Upper lobe of right lung (tissue), 1 donor: ENCODE measurements at regions not wholly inside any gene's neighbourhood (a gene's known extent, or its start where the extent isn't known, plus 50 kb on each side); places are given as distances from the start of the nearest gene placed in this dataset.
A peak's percentile ranks its signal among the peaks of the same experiment; 100 is the strongest.

Experiments
- ATAC-seq: fragments of 200-7000 bp; cut with Tn5 transposase; one replicate; pipeline ENCODE4 v1.9.1; 2020; ENCODE audit warnings: mild to moderate bottlenecking, moderate library complexity
- DNase-seq: peaks from one replicate; pipeline ENCODE4 v3.0.0-alpha.2; 2020
- H3K27ac ChIP-seq: fragments of 200-600 bp; one replicate; pipeline ENCODE4 v1.8.0; 2022
- H3K27me3 ChIP-seq: fragments of 200-600 bp; one replicate; pipeline ENCODE4 v1.8.0; 2022; ENCODE audit warnings: mild to moderate bottlenecking
- H3K36me3 ChIP-seq: fragments of 200-600 bp; one replicate; pipeline ENCODE4 v1.8.0; 2022
- H3K4me1 ChIP-seq: fragments of 200-600 bp; one replicate; pipeline ENCODE4 v1.8.0; 2022
- H3K4me3 ChIP-seq: fragments of 200-600 bp; one replicate; pipeline ENCODE4 v1.8.0; 2022; ENCODE audit warnings: mild to moderate bottlenecking
- H3K9me3 ChIP-seq: fragments of 200-600 bp; one replicate; pipeline ENCODE4 v1.8.0; 2022
- intact Hi-C: fragments of 100-400 bp; cut with DNase I; formaldehyde crosslinking; loops from one replicate; pipeline ENCODE4 v1.11.0; 2022
- TF ChIP-seq, protein P1 (sequence below): fragments of 200-600 bp; IDR thresholded peaks from one replicate; pipeline ENCODE4 v1.8.0; 2022; ENCODE audit warnings: antibody characterized with exemption
- donor health status: DM: no; HTN: yes; CAD: no; lungs with severe emphysema.

DNA sequence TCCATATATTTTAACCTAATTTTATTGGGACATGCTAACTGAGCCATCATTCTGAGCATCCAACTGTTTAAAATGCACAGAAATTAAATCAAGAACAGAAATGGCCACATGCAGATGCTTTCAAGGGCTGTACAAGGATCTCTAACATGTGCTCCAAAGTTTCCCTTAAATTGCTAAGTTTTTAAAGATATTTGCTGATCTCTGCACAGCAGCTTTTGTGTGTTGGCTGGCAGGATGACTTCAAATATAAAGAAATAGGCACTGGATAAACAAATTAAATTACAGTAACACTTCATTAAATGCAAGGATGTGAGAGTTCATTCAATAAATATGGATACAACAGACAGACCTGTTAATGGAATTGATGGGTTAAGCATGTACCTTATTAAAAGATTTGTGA lies 148.0 kb upstream of the MEOX2 start:
- Histone ChIP-seq H3K27ac (no peak overlapping the region), H3K27me3 (no peaks in the 10 kb centered on the region), H3K9me3 (no peaks in the 10 kb centered on the region), H3K4me3 (no peak overlapping the region), H3K36me3 (no peaks in the 10 kb centered on the region), H3K4me1 (peaks cover 5% of the 10 kb centered on the region)
- ATAC-seq, result no peak
- DNase-seq, result no peak
- TF ChIP-seq, protein P1, sequence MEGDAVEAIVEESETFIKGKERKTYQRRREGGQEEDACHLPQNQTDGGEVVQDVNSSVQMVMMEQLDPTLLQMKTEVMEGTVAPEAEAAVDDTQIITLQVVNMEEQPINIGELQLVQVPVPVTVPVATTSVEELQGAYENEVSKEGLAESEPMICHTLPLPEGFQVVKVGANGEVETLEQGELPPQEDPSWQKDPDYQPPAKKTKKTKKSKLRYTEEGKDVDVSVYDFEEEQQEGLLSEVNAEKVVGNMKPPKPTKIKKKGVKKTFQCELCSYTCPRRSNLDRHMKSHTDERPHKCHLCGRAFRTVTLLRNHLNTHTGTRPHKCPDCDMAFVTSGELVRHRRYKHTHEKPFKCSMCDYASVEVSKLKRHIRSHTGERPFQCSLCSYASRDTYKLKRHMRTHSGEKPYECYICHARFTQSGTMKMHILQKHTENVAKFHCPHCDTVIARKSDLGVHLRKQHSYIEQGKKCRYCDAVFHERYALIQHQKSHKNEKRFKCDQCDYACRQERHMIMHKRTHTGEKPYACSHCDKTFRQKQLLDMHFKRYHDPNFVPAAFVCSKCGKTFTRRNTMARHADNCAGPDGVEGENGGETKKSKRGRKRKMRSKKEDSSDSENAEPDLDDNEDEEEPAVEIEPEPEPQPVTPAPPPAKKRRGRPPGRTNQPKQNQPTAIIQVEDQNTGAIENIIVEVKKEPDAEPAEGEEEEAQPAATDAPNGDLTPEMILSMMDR, result no peak
- intact Hi-C loops, result no loop called here

DNA sequence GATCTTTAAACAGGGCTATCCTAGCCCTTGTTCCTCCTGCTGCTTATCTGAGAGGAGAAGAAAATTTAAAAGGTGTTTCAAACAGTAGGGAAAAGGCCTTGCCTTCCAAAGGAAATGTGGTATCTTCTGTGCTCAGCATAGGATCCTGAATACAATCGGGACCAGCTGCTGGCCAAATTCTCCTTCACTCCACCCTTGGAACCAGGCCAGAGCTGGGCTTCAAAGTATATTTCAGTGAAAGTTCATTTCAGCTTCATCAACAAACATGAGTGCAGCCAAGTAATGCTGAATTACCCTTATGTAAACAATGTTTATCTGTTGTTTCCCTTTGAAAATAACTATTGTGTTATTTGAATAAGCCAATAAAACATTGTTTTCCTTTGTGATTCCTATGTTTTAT lies 146.5 kb upstream of the MEOX2 start:
- DNase-seq, result no peak
- TF ChIP-seq, protein P1, result no peak
- no peak for ATAC-seq
- intact Hi-C loops, result no loop called here
- no peak overlapping the region for H3K4me3 ChIP-seq
- H3K4me1 ChIP-seq, result no peaks in the 10 kb centered on the region
- no peaks in the 10 kb centered on the region for H3K27me3 ChIP-seq
- H3K27ac ChIP-seq, result no peak overlapping the region
- no peaks in the 10 kb centered on the region for H3K36me3 ChIP-seq
- H3K9me3 ChIP-seq, result no peaks in the 10 kb centered on the region

DNA sequence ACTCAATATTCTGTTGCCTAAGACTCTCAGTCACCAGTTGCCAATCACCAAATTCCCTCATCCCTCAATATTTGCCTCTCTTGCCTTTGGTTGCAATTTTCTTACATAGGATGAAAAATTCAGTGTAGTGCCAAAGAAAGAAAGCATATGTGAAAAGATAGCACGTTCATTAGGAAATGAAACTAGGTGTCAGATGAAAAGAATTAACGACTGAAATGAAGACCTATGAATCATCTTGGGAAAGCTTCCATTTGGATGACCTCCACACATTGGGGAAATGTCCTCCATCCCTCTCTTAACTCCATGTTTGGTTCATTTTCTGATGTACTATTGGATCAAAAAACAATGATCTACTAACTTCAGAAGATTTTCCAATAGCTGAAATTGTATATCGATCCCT lies 145.1 kb upstream of the MEOX2 start:
- no peak for ATAC-seq
- intact Hi-C loops, result no loop called here
- no peak overlapping the region for H3K27ac ChIP-seq
- no peaks in the 10 kb centered on the region for H3K36me3 ChIP-seq
- no peak overlapping the region for H3K4me3 ChIP-seq
- TF ChIP-seq, protein P1, result no peak
- no peak for DNase-seq
- H3K9me3 ChIP-seq, result no peaks in the 10 kb centered on the region
- no peaks in the 10 kb centered on the region for H3K27me3 ChIP-seq
- H3K4me1 ChIP-seq, result no peaks in the 10 kb centered on the region

DNA sequence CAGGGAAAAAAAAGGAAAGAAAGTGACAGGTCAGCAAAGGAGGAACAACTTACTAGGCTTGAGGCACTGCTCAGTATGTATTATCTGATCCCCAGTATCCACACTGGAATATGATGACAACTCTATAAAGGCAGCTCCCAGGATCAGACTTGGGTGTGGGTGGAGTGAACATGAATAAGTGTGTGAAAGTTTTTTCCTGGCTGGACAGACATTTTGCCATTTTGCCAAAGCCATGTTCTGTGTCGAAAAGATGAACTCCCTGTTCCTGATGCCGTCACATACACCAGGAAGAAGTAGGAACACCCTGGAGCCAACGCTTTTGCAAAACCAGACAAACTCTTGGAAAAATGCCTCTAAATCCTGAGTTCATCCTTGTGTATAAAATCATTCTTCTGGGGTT lies 143.2 kb upstream of the MEOX2 start:
- peak; percentile 39 for ATAC-seq
- Histone ChIP-seq H3K4me1 (no peaks in the 10 kb centered on the region), H3K27ac (no peak overlapping the region), H3K4me3 (no peak overlapping the region), H3K9me3 (no peaks in the 10 kb centered on the region), H3K27me3 (no peaks in the 10 kb centered on the region), H3K36me3 (no peaks in the 10 kb centered on the region)
- TF ChIP-seq, protein P1, result no peak
- intact Hi-C loops, result no loop called here
- DNase-seq, result no peak

DNA sequence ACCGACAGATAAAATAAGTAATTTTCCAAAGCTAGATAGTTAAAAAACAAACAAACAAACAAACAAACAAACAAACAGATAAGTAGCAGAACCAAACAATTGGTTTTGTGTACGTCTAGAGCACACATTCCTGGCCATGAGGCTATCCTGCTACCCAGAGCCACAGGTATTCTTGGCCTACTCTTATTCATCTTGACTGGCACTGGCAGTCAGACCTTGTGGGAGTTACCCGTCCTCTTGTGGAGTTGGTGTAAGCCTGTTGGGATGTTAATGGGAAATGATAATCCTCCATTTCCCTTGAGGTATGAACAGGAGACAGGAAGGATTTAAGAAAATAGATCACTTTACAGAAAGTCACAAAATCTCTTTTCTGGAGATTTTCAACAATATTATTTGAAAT lies 142.4 kb upstream of the MEOX2 start:
- intact Hi-C loops, result no loop called here
- no peak for DNase-seq
- Histone ChIP-seq H3K4me1 (no peaks in the 10 kb centered on the region), H3K9me3 (no peaks in the 10 kb centered on the region), H3K27me3 (no peaks in the 10 kb centered on the region), H3K36me3 (no peaks in the 10 kb centered on the region), H3K4me3 (no peak overlapping the region), H3K27ac (no peak overlapping the region)
- no peak for ATAC-seq
- TF ChIP-seq, protein P1, result no peak
